HepG2 (cell line): ENCODE measurements at regions not wholly inside any gene's neighbourhood (a gene's known extent, or its start where the extent isn't known, plus 50 kb on each side); places are given as distances from the start of the nearest gene placed in this dataset.

Experiments used
- ATAC-seq: fragments of 200-7000 bp; cut with Tn5 transposase; 3 replicates; pipeline ENCODE4 v1.9.1; 2020; ENCODE audit warnings: mild to moderate bottlenecking, moderate library complexity
- BruUV-seq: library from RNA; stranded (reverse); fragments of 400-500 nt; replicated peaks from 2 replicates; lab custom pipeline; 2021; lab: Mats Ljungman, UMichigan
- CTCF ChIA-PET: fragments of 300-600 bp; formaldehyde crosslinking; extraction: SDS; loops from one replicate; lab custom pipeline; 2021; ENCODE audit warnings: low total read pairs, inconsistent platforms, low intra/inter-chr PET ratio; lab: Yijun Ruan, JAX
- POLR2A ChIA-PET: fragments of 350-600 bp; sonication (Branson Sonifier 250); formaldehyde crosslinking; loops from one replicate; lab custom pipeline; 2020; ENCODE audit warnings: antibody characterized with exemption, inconsistent platforms; lab: Yijun Ruan, JAX
- DNase-seq: peaks from one replicate; pipeline ENCODE4 v3.0.0-alpha.2; 2015; ENCODE audit warnings: low spot score
- FAIRE-seq: peaks from 3 replicates; lab custom pipeline; 2011; peaks lifted over from hg19 to GRCh38; lab: Jason Lieb, UNC
- H2AFZ ChIP-seq: one replicate; pipeline ENCODE4 v1.6.1; 2011; ENCODE audit warnings: low read length, inconsistent platforms
- H3K27ac ChIP-seq: fragments of 300-600 bp; 3 replicates; pipeline ENCODE4 v1.8.0; 2011; ENCODE audit warnings: mixed run types, mild to moderate bottlenecking, mixed read lengths, low read length, inconsistent platforms; ENCODE audit not compliant: insufficient read depth; ENCODE audit errors: extremely low read length
- H3K27me3 ChIP-seq, 2 experiments: fragments of 200-600 bp in 1 of 2; 2 replicates in 1 of 2; 3 replicates in 1 of 2; pipeline versions ENCODE4 v1.6.0 to v1.8.0; 2011; ENCODE audit warnings: low read length in 2 of 2, mild to moderate bottlenecking in 2 of 2, moderate library complexity in 2 of 2, inconsistent platforms in 1 of 2; ENCODE audit not compliant: insufficient read depth in 2 of 2, control insufficient read depth in 1 of 2
- H3K36me3 ChIP-seq, 2 experiments: fragments of 200-600 bp in 1 of 2; replicated peaks in 1 of 2; 2 replicates in 1 of 2; 3 replicates in 1 of 2; pipeline versions ENCODE4 v1.5.1 to v1.8.0; 2011; ENCODE audit warnings: low read length in 2 of 2, inconsistent platforms in 1 of 2; ENCODE audit not compliant: insufficient read depth in 2 of 2, control insufficient read depth in 1 of 2
- H3K4me1 ChIP-seq: 2 replicates; pipeline ENCODE4 v1.5.1; 2012; ENCODE audit warnings: low read length, inconsistent platforms; ENCODE audit not compliant: insufficient read depth
- H3K4me2 ChIP-seq: 2 replicates; pipeline ENCODE4 v1.6.0; 2011; ENCODE audit warnings: low read depth, low read length, inconsistent platforms
- H3K4me3 ChIP-seq, 3 experiments: fragments of 200-600 bp in 1 of 3; sonication (generic), shearing (Covaris generic) in 1 of 3; replicated peaks in 1 of 3; 2 replicates each; pipeline ENCODE4 v1.5.1; 2011 to 2016; ENCODE audit warnings: low read length in 3 of 3, inconsistent platforms in 2 of 3, low read depth in 2 of 3, mild to moderate bottlenecking in 2 of 3, control low read depth in 1 of 3, mixed read lengths in 1 of 3; ENCODE audit not compliant: insufficient read depth in 1 of 3
- H3K79me2 ChIP-seq: one replicate; pipeline ENCODE4 v1.6.1; 2011; ENCODE audit warnings: low read length, inconsistent platforms; ENCODE audit not compliant: insufficient read depth
- H3K9ac ChIP-seq: 2 replicates; pipeline ENCODE4 v1.6.0; 2011; ENCODE audit warnings: mild to moderate bottlenecking, low read depth, low read length, inconsistent platforms; ENCODE audit not compliant: insufficient read depth
- H3K9me3 ChIP-seq: 2 replicates; pipeline ENCODE4 v1.5.1; 2012; ENCODE audit warnings: mild to moderate bottlenecking, low read length
- H4K20me1 ChIP-seq: 2 replicates; pipeline ENCODE4 v1.6.0; 2011; ENCODE audit warnings: inconsistent platforms, mild to moderate bottlenecking, low read length, moderate library complexity; ENCODE audit not compliant: insufficient read depth
- ARID2 ChIP-seq: sonication (generic); formaldehyde crosslinking; IDR thresholded peaks from 2 replicates; pipeline ENCODE4 v1.8.1; 2022; ENCODE audit warnings: mild to moderate bottlenecking, missing genetic modification reagents, borderline replicate concordance
- ATM ChIP-seq: fragments of 450-650 bp; IDR thresholded peaks from 2 replicates; pipeline ENCODE4 v1.7.1; 2017; ENCODE audit warnings: mild to moderate bottlenecking, borderline replicate concordance
- CREB1 ChIP-seq, 2 experiments: fragments of 450-650 bp in 1 of 2; IDR thresholded peaks; 2 replicates each; pipeline ENCODE4 v1.6.1; 2016 to 2017; ENCODE audit warnings: control low read depth in 1 of 2, mild to moderate bottlenecking in 1 of 2, missing compliant biosample characterization in 1 of 2, missing genetic modification characterization in 1 of 2
- DMAP1 ChIP-seq: IDR thresholded peaks from 2 replicates; pipeline ENCODE4 v1.6.1; 2016
- EHMT2 ChIP-seq: fragments of 200-600 bp; sonication (generic); IDR thresholded peaks from 2 replicates; pipeline ENCODE4 v1.7.0; 2017; ENCODE audit warnings: antibody characterized with exemption, low read depth, low read length, borderline replicate concordance
- EP300 ChIP-seq, 3 experiments: sonication (generic) in 1 of 3; formaldehyde crosslinking in 1 of 3; IDR thresholded peaks; 2 replicates each; pipeline versions ENCODE4 v1.5.1 to v1.6.1; 2011 to 2020; ENCODE audit warnings: low read depth in 2 of 3, low read length in 2 of 3, borderline replicate concordance in 1 of 3, improper control_type of control experiment in 1 of 3, mild to moderate bottlenecking in 1 of 3, missing genetic modification reagents in 1 of 3, moderate library complexity in 1 of 3
- ETV6 ChIP-seq: sonication (generic); formaldehyde crosslinking; conservative IDR thresholded peaks from 2 replicates; pipeline ENCODE4 v1.4.0; 2020; ENCODE audit warnings: missing genetic modification reagents
- FOSL1 ChIP-seq: sonication (generic); formaldehyde crosslinking; IDR thresholded peaks from 2 replicates; pipeline ENCODE4 v1.9.0; 2021; ENCODE audit warnings: missing genetic modification reagents, borderline replicate concordance
- FOSL2 ChIP-seq: sonication (generic); formaldehyde crosslinking; IDR thresholded peaks from 2 replicates; pipeline ENCODE4 v1.4.0; 2020; ENCODE audit warnings: missing genetic modification reagents
- PHF20 ChIP-seq: sonication (generic); formaldehyde crosslinking; IDR thresholded peaks from 2 replicates; pipeline ENCODE4 v1.5.0; 2020; ENCODE audit warnings: mild to moderate bottlenecking, missing genetic modification reagents
- ZBTB38 ChIP-seq: sonication (generic); formaldehyde crosslinking; IDR thresholded peaks from 2 replicates; pipeline ENCODE4 v1.5.1; 2020; ENCODE audit warnings: mild to moderate bottlenecking, missing genetic modification reagents
- ZNF772 ChIP-seq: sonication (generic); formaldehyde crosslinking; IDR thresholded peaks from 2 replicates; pipeline ENCODE4 v1.5.0; 2020; ENCODE audit warnings: mild to moderate bottlenecking, missing genetic modification reagents
- WGBS: methylation state at CpG from one replicate; pipeline ENCODE4 v1.1.6; 2017; ENCODE audit warnings: low lambda C conversion rate; 5-methylcytosine and 5-hydroxymethylcytosine counted together
- in situ Hi-C: cut with HindIII; loops from 2 replicates; pipeline ENCODE4 v1.10.0; 2017; ENCODE audit warnings: low pct_unique_long_range_greater_than_20kb; ENCODE audit not compliant: extremely low pct_ligation_motif_present
- intact Hi-C: fragments of 100-400 bp; cut with micrococcal nuclease; formaldehyde crosslinking; loops from one replicate; pipeline ENCODE4 v1.10.0; 2022; ENCODE audit not compliant: unreplicated experiment
- TF ChIP-seq, protein P1 (sequence below), 2 experiments: sonication (generic) in 1 of 2; formaldehyde crosslinking in 1 of 2; IDR thresholded peaks; 2 replicates each; pipeline versions ENCODE4 v1.4.0 to v1.6.1; 2018 to 2020; ENCODE audit warnings: missing genetic modification reagents in 2 of 2, borderline replicate concordance in 1 of 2, low read depth in 1 of 2, mild to moderate bottlenecking in 1 of 2, missing biosample characterization in 1 of 2
- TF ChIP-seq, protein P2 (sequence below): IDR thresholded peaks from 2 replicates; pipeline ENCODE4 v1.6.1; 2012; ENCODE audit warnings: low read depth, low read length, improper control_type of control experiment
- TF ChIP-seq, protein P3 (sequence below): sonication (generic); formaldehyde crosslinking; IDR thresholded peaks from 2 replicates; pipeline ENCODE4 v1.8.1; 2023; ENCODE audit warnings: missing genetic modification reagents, mild to moderate bottlenecking, borderline replicate concordance
- TF ChIP-seq, protein P4 (sequence below): sonication (generic); formaldehyde crosslinking; IDR thresholded peaks from 2 replicates; pipeline ENCODE4 v1.4.0; 2020; ENCODE audit warnings: mild to moderate bottlenecking, missing genetic modification reagents
- TF ChIP-seq, protein P5 (sequence below): IDR thresholded peaks from 2 replicates; pipeline ENCODE4 v1.4.0; 2020; ENCODE audit warnings: mild to moderate bottlenecking, missing genetic modification reagents

DNA sequence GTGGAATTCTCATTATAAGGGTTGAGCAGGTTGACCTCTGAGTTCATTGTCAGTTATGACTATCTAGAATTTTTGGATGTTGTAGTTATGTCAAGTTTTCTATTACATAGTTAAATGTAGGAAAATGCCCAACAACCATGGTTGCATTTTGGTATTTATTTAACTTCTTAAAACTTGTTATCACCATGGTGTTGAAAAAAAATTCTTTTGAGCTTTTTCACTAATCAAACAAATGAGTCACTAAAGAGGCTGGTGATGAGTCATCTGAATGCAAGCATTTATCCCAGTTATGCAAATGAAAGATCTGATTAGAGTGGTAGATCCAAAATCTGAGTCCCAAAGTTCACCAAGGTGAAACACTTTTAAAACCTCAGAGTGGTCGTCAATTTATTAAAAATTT, 624.7 kb upstream of the IGFBP3 start:
- 4% methylated on average over 1 of the region's 1 CpG for WGBS
- CTCF ChIA-PET, result no interaction called here
- H3K4me2 ChIP-seq, result no peak overlapping the region
- no peak for TF ChIP-seq ATM
- TF ChIP-seq ARID2, result no peak
- peak; percentile 76 for TF ChIP-seq FOSL2 (CRISPR knock-in tag)
- no peak for TF ChIP-seq PHF20 (CRISPR knock-in tag)
- no peak for TF ChIP-seq DMAP1 (CRISPR knock-in tag)
- no peak for TF ChIP-seq ZBTB38 (CRISPR knock-in tag)
- TF ChIP-seq, protein P1, sequence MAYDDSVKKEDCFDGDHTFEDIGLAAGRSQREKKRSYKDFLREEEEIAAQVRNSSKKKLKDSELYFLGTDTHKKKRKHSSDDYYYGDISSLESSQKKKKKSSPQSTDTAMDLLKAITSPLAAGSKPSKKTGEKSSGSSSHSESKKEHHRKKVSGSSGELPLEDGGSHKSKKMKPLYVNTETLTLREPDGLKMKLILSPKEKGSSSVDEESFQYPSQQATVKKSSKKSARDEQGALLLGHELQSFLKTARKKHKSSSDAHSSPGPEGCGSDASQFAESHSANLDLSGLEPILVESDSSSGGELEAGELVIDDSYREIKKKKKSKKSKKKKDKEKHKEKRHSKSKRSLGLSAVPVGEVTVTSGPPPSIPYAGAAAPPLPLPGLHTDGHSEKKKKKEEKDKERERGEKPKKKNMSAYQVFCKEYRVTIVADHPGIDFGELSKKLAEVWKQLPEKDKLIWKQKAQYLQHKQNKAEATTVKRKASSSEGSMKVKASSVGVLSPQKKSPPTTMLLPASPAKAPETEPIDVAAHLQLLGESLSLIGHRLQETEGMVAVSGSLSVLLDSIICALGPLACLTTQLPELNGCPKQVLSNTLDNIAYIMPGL (CRISPR knock-in tag; IDR thresholded peaks at IDR 0.05; ENCODE audit: borderline replicate concordance in 1 of 2, low read depth in 1 of 2), result no peak
- no peak for TF ChIP-seq ZNF772
- TF ChIP-seq, protein P2, sequence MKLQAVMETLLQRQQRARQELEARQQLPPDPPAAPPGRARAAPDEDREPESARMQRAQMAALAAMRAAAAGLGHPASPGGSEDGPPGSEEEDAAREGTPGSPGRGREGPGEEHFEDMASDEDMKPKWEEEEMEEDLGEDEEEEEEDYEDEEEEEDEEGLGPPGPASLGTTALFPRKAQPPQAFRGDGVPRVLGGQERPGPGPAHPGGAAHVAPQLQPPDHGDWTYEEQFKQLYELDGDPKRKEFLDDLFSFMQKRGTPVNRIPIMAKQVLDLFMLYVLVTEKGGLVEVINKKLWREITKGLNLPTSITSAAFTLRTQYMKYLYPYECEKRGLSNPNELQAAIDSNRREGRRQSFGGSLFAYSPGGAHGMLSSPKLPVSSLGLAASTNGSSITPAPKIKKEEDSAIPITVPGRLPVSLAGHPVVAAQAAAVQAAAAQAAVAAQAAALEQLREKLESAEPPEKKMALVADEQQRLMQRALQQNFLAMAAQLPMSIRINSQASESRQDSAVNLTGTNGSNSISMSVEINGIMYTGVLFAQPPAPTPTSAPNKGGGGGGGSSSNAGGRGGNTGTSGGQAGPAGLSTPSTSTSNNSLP, result peak; percentile 30; the same call in 1 of the 2 replicates
- TF ChIP-seq, protein P3, sequence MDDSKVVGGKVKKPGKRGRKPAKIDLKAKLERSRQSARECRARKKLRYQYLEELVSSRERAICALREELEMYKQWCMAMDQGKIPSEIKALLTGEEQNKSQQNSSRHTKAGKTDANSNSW (CRISPR knock-in tag), result no peak
- TF ChIP-seq, protein P4, sequence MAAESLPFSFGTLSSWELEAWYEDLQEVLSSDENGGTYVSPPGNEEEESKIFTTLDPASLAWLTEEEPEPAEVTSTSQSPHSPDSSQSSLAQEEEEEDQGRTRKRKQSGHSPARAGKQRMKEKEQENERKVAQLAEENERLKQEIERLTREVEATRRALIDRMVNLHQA (CRISPR knock-in tag), result no peak
- no peak for TF ChIP-seq EHMT2
- TF ChIP-seq, protein P5, sequence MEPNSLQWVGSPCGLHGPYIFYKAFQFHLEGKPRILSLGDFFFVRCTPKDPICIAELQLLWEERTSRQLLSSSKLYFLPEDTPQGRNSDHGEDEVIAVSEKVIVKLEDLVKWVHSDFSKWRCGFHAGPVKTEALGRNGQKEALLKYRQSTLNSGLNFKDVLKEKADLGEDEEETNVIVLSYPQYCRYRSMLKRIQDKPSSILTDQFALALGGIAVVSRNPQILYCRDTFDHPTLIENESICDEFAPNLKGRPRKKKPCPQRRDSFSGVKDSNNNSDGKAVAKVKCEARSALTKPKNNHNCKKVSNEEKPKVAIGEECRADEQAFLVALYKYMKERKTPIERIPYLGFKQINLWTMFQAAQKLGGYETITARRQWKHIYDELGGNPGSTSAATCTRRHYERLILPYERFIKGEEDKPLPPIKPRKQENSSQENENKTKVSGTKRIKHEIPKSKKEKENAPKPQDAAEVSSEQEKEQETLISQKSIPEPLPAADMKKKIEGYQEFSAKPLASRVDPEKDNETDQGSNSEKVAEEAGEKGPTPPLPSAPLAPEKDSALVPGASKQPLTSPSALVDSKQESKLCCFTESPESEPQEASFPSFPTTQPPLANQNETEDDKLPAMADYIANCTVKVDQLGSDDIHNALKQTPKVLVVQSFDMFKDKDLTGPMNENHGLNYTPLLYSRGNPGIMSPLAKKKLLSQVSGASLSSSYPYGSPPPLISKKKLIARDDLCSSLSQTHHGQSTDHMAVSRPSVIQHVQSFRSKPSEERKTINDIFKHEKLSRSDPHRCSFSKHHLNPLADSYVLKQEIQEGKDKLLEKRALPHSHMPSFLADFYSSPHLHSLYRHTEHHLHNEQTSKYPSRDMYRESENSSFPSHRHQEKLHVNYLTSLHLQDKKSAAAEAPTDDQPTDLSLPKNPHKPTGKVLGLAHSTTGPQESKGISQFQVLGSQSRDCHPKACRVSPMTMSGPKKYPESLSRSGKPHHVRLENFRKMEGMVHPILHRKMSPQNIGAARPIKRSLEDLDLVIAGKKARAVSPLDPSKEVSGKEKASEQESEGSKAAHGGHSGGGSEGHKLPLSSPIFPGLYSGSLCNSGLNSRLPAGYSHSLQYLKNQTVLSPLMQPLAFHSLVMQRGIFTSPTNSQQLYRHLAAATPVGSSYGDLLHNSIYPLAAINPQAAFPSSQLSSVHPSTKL, result 0 out of 2 replicates have a peak, but pooled peaks have one; percentile 29
- peak; percentile 73; the same call in 1 of the 2 replicates for TF ChIP-seq FOSL1 (CRISPR knock-in tag)
- no peak for TF ChIP-seq ETV6 (CRISPR knock-in tag)
- TF ChIP-seq CREB1 (IDR thresholded peaks at IDR 0.05), result peak; percentile 44
- no peak for TF ChIP-seq CREB1 (CRISPR knock-in tag; IDR thresholded peaks at IDR 0.05)
- TF ChIP-seq EP300 (IDR thresholded peaks at IDR 0.05; ENCODE audit: low read depth in 2 of 2, low read length in 2 of 2), result peak in 1 of 2 experiments; percentile 54; a peak in 2 of 4 replicates
- no peak for TF ChIP-seq EP300 (CRISPR knock-in tag; IDR thresholded peaks at IDR 0.05; ENCODE audit: borderline replicate concordance)

More for the DNA sequence above, 624.7 kb upstream of the IGFBP3 start:
- ATAC-seq (no peak), FAIRE-seq (no peak), DNase-seq (peak; percentile 64)
- Histone ChIP-seq H3K4me3 (no peak overlapping the region), H3K4me1 (peaks cover 6% of the 10 kb centered on the region; the same call in 1 of the 2 replicates), H3K9me3 (no peaks in the 10 kb centered on the region), H3K9ac (no peak overlapping the region), H3K27ac (no peak overlapping the region), H2AFZ (no peak overlapping the region), H4K20me1 (no peaks in the 10 kb centered on the region), H3K79me2 (no peaks in the 10 kb centered on the region), H3K36me3 (no peaks in the 10 kb centered on the region), H3K27me3 (no peaks in the 10 kb centered on the region)
- in situ Hi-C loops, result no loop called here
- POLR2A ChIA-PET, result no interaction called here
- intact Hi-C loops, result no loop called here
- BruUV-seq, result no TSS peak
